Prostate gland (tissue), 2 donors: ENCODE measurements at regions not wholly inside any gene's neighbourhood (a gene's known extent, or its start where the extent isn't known, plus 50 kb on each side); places are given as distances from the start of the nearest gene placed in this dataset.

Source experiments
- CTCF ChIP-seq, 4 experiments: fragments of 200-600 bp in 2 of 4; fragments of 450-650 bp in 2 of 4; sonication (generic) in 2 of 4; IDR thresholded peaks; 1 replicate in 3 of 4; 2 replicates in 1 of 4; pipeline ENCODE4 v1.5.1; 2016 to 2019; ENCODE audit warnings: antibody characterized with exemption in 4 of 4, mild to moderate bottlenecking in 2 of 4, moderate library complexity in 2 of 4
- POLR2A ChIP-seq: fragments of 450-650 bp; IDR thresholded peaks from one replicate; pipeline ENCODE4 v1.6.1; 2016; ENCODE audit warnings: antibody characterized with exemption, mild to moderate bottlenecking
- POLR2AphosphoS5 ChIP-seq: sonication (generic); formaldehyde crosslinking; IDR thresholded peaks from one replicate; pipeline ENCODE4 v1.6.1; 2017; ENCODE audit warnings: antibody characterized with exemption

GRCh38 chr5:12683249-12683648 lies 779.0 kb upstream of the CTNND2 start:
- no peak for TF ChIP-seq CTCF (IDR thresholded peaks at IDR 0.05)
- TF ChIP-seq POLR2AphosphoS5 = no peak
- no peak for TF ChIP-seq POLR2A
